IMR-90 (cell line): ENCODE measurements at regions not wholly inside any gene's neighbourhood (a gene's known extent, or its start where the extent isn't known, plus 50 kb on each side); places are given as distances from the start of the nearest gene placed in this dataset.

Experiments used
- MXI1 ChIP-seq: IDR thresholded peaks from 2 replicates; pipeline ENCODE4 v1.6.1; 2012; ENCODE audit warnings: low read depth, mild to moderate bottlenecking, low read length, moderate library complexity, borderline replicate concordance
- POLR2A ChIP-seq: IDR thresholded peaks from 2 replicates; pipeline ENCODE4 v1.6.1; 2012; ENCODE audit warnings: mild to moderate bottlenecking, low read depth, low read length
- RAD21 ChIP-seq: IDR thresholded peaks from 2 replicates; pipeline ENCODE4 v1.6.1; 2012; ENCODE audit warnings: low read length, improper control_type of control experiment
- SMC3 ChIP-seq: fragments of 150-350 bp; IDR thresholded peaks from 2 replicates; pipeline ENCODE4 v1.6.1; 2016; ENCODE audit warnings: low read depth, mild to moderate bottlenecking, antibody characterized with exemption, low read length, moderate library complexity
- TF ChIP-seq, protein P1 (sequence below): conservative IDR thresholded peaks from 2 replicates; pipeline ENCODE4 v1.5.1; 2012; ENCODE audit warnings: mild to moderate bottlenecking, low read depth, low read length, improper control_type of control experiment
- TF ChIP-seq, protein P2 (sequence below): fragments of 150-350 bp; IDR thresholded peaks from 2 replicates; pipeline ENCODE4 v1.6.1; 2017; ENCODE audit warnings: mild to moderate bottlenecking, antibody characterized with exemption, low read length, low read depth

- TF ChIP-seq POLR2A (no peak), SMC3 (no peak), RAD21 (no peak), MXI1 (no peak)
- TF ChIP-seq, protein P1, sequence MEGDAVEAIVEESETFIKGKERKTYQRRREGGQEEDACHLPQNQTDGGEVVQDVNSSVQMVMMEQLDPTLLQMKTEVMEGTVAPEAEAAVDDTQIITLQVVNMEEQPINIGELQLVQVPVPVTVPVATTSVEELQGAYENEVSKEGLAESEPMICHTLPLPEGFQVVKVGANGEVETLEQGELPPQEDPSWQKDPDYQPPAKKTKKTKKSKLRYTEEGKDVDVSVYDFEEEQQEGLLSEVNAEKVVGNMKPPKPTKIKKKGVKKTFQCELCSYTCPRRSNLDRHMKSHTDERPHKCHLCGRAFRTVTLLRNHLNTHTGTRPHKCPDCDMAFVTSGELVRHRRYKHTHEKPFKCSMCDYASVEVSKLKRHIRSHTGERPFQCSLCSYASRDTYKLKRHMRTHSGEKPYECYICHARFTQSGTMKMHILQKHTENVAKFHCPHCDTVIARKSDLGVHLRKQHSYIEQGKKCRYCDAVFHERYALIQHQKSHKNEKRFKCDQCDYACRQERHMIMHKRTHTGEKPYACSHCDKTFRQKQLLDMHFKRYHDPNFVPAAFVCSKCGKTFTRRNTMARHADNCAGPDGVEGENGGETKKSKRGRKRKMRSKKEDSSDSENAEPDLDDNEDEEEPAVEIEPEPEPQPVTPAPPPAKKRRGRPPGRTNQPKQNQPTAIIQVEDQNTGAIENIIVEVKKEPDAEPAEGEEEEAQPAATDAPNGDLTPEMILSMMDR, result no peak
- TF ChIP-seq, protein P2, sequence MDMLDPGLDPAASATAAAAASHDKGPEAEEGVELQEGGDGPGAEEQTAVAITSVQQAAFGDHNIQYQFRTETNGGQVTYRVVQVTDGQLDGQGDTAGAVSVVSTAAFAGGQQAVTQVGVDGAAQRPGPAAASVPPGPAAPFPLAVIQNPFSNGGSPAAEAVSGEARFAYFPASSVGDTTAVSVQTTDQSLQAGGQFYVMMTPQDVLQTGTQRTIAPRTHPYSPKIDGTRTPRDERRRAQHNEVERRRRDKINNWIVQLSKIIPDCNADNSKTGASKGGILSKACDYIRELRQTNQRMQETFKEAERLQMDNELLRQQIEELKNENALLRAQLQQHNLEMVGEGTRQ, result no peak
These were observed 116.6 kb upstream of the HTR1E start for GRCh38 chr6:86820750-86821149.
